T-helper 2 cell treated with Interferon-gamma antibody and Interleukin-4, amounts not matched to agents 5 μg/mL and 100 μg/mL, for 36 hours (primary cell): ENCODE measurements at regions not wholly inside any gene's neighbourhood (a gene's known extent, or its start where the extent isn't known, plus 50 kb on each side); places are given as distances from the start of the nearest gene placed in this dataset.
"Not testable (repeated sequence)": the region's sequence is repeated elsewhere in the genome, so short reads cannot be mapped to it uniquely, and the experiment has no call there.

Experiments used
- DNase-seq: peaks from one replicate; pipeline ENCODE4 v3.0.0; 2021; ENCODE audit warnings: low spot score
- H3K27ac Mint-ChIP-seq: one replicate; pipeline ENCODE4 v1.8.0; 2021; ENCODE audit warnings: mild to moderate bottlenecking, mixed read lengths
- H3K27me3 Mint-ChIP-seq: one replicate; pipeline ENCODE4 v1.8.0; 2021; ENCODE audit warnings: low read depth, mixed read lengths
- H3K36me3 Mint-ChIP-seq: one replicate; pipeline ENCODE4 v1.8.0; 2021; ENCODE audit warnings: low read depth, mixed read lengths
- H3K4me1 Mint-ChIP-seq: one replicate; pipeline ENCODE4 v1.8.0; 2021; ENCODE audit warnings: low read depth, mixed read lengths
- H3K4me3 Mint-ChIP-seq: one replicate; pipeline ENCODE4 v1.8.0; 2022; ENCODE audit warnings: mild to moderate bottlenecking, moderate library complexity, mixed read lengths
- H3K9me3 Mint-ChIP-seq: one replicate; pipeline ENCODE4 v1.8.0; 2021; ENCODE audit warnings: mixed read lengths

DNA sequence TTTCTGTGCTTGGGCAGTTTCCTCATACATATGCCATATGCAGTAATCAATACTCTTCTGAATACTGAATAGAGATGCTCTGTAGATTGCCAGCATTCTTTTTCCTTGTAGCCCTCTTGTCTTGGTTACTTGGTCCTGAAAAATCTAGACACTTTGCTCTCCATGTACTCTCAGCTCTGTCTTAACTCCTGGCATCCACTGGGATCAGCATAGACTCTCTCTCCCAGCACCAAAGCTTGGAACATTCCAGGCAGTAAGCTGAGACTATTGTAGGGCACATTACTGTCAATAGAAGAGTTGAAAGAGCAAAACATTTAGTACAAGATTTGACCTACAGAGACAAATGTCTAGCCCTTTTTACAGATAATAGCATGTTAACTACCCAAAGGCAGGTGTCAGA is 1100.3 kb downstream of the TBL1XR1 start:
- H3K4me1 Mint-ChIP-seq: no peaks in the 10 kb centered on the region
- H3K36me3 Mint-ChIP-seq: no peaks in the 10 kb centered on the region
- peaks cover 8% of the 10 kb centered on the region for H3K9me3 Mint-ChIP-seq
- H3K4me3 Mint-ChIP-seq: no peak overlapping the region
- no peak for DNase-seq
- no peak overlapping the region for H3K27ac Mint-ChIP-seq
- H3K27me3 Mint-ChIP-seq: no peaks in the 10 kb centered on the region

DNA sequence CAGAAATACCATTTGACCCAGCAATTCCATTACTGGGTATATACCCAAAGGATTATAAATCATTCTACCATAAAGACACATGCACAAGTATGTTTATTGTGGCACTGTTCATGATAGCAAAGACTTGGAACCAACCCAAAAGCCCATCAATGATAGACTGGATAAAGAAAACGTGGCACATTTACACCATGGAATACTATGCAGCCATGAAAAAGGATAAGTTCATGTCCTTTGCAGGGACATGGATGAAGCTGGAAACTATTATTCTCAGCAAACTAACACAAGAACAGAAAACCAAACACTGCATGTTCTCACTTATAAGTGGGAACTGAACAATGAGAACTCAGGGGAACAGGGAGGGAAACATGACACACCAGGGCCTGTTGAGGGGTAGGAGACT is 1103.4 kb downstream of the TBL1XR1 start:
- not testable (repeated sequence) for H3K4me3 Mint-ChIP-seq, H3K4me1 Mint-ChIP-seq, DNase-seq, H3K27me3 Mint-ChIP-seq, H3K36me3 Mint-ChIP-seq, H3K27ac Mint-ChIP-seq
- peaks cover 13% of the 10 kb centered on the region for H3K9me3 Mint-ChIP-seq

GRCh38 chr3:176090727-176091126 is 1106.6 kb downstream of the TBL1XR1 start:
- no peak overlapping the region for H3K4me3 Mint-ChIP-seq
- no peak for DNase-seq
- no peaks in the 10 kb centered on the region for H3K36me3 Mint-ChIP-seq
- H3K9me3 Mint-ChIP-seq: peaks cover 27% of the 10 kb centered on the region
- H3K27ac Mint-ChIP-seq: no peak overlapping the region
- no peaks in the 10 kb centered on the region for H3K4me1 Mint-ChIP-seq
- H3K27me3 Mint-ChIP-seq: no peaks in the 10 kb centered on the region

GRCh38 chr3:176088962-176089383 is 1108.3 kb downstream of the TBL1XR1 start:
- H3K4me1 Mint-ChIP-seq: no peaks in the 10 kb centered on the region
- no peak overlapping the region for H3K27ac Mint-ChIP-seq
- DNase-seq: no peak
- no peaks in the 10 kb centered on the region for H3K27me3 Mint-ChIP-seq
- H3K4me3 Mint-ChIP-seq: no peak overlapping the region
- H3K36me3 Mint-ChIP-seq: no peaks in the 10 kb centered on the region
- H3K9me3 Mint-ChIP-seq: peaks cover 24% of the 10 kb centered on the region

GRCh38 chr3:176087066-176087697 is 1110.1 kb downstream of the TBL1XR1 start:
- no peaks in the 10 kb centered on the region for H3K36me3 Mint-ChIP-seq
- no peak for DNase-seq
- H3K27ac Mint-ChIP-seq: no peak overlapping the region
- H3K27me3 Mint-ChIP-seq: no peaks in the 10 kb centered on the region
- H3K9me3 Mint-ChIP-seq: peaks cover 22% of the 10 kb centered on the region
- H3K4me3 Mint-ChIP-seq: no peak overlapping the region
- no peaks in the 10 kb centered on the region for H3K4me1 Mint-ChIP-seq

DNA sequence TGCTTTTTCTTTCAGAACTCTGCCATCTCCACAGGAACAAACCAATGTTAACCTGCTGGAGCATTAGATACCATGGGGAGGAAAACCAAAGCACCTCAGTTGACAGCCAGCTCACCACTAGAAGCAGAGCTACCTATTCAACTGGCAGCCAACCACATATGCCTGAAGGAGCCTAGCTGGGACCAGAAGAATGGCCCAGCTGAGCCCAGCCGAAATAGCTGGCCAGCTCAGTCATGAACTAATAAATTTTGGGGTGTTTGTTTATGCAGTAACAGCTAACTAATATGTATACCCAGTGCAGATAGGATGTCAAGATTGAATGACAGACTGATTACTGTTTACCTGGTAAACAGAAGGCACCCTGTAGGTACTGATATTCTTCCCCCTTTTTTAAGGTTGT is 1117.5 kb downstream of the TBL1XR1 start:
- DNase-seq: no peak
- Mint-ChIP-seq H3K27me3 (no peaks in the 10 kb centered on the region), H3K9me3 (peaks cover 20% of the 10 kb centered on the region), H3K4me1 (no peaks in the 10 kb centered on the region), H3K36me3 (no peaks in the 10 kb centered on the region), H3K27ac (no peak overlapping the region), H3K4me3 (no peak overlapping the region)

- Mint-ChIP-seq H3K9me3 (peaks cover 20% of the 10 kb centered on the region), H3K27me3 (no peaks in the 10 kb centered on the region), H3K36me3 (no peaks in the 10 kb centered on the region), H3K27ac (no peak overlapping the region), H3K4me3 (no peak overlapping the region), H3K4me1 (no peaks in the 10 kb centered on the region)
- no peak for DNase-seq
Measured at GRCh38 chr3:176078906-176079305, 1118.4 kb downstream of the TBL1XR1 start.

- Mint-ChIP-seq H3K36me3 (no peaks in the 10 kb centered on the region), H3K4me1 (no peaks in the 10 kb centered on the region), H3K27ac (no peak overlapping the region), H3K27me3 (no peaks in the 10 kb centered on the region), H3K9me3 (peaks cover 22% of the 10 kb centered on the region), H3K4me3 (no peak overlapping the region)
- no peak for DNase-seq
Measured at GRCh38 chr3:176075491-176075890, 1121.8 kb downstream of the TBL1XR1 start.

DNA sequence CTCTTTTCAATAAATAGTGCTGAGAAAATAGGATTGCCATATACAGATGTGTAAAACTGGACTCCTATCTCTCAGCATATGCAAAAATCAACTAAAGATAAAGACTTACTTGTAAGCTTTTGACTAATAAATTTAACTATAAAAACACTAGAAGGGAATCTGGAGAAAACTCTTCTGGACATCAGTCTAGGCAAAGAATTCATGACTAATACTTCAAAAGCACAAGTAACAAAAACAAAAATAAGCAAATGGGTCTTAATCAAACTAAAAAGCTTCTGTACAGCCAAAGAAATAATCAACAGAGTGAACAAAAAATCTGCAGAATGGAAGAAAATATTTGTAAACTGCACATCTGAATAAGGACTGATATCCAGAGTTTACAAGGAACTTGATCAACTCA is 1122.2 kb downstream of the TBL1XR1 start:
- no peaks in the 10 kb centered on the region for H3K27me3 Mint-ChIP-seq
- no peak overlapping the region for H3K4me3 Mint-ChIP-seq
- no peaks in the 10 kb centered on the region for H3K36me3 Mint-ChIP-seq
- H3K9me3 Mint-ChIP-seq: peaks cover 20% of the 10 kb centered on the region
- no peak for DNase-seq
- H3K27ac Mint-ChIP-seq: no peak overlapping the region
- H3K4me1 Mint-ChIP-seq: no peaks in the 10 kb centered on the region

- Mint-ChIP-seq H3K4me1 (no peaks in the 10 kb centered on the region), H3K27me3 (no peaks in the 10 kb centered on the region), H3K9me3 (peaks cover 21% of the 10 kb centered on the region), H3K27ac (no peak overlapping the region), H3K4me3 (no peak overlapping the region), H3K36me3 (no peaks in the 10 kb centered on the region)
- DNase-seq: no peak
Measured at GRCh38 chr3:176074096-176074495, 1123.2 kb downstream of the TBL1XR1 start.

GRCh38 chr3:176071943-176072342 is 1125.3 kb downstream of the TBL1XR1 start:
- DNase-seq: no peak
- no peaks in the 10 kb centered on the region for H3K27me3 Mint-ChIP-seq
- no peaks in the 10 kb centered on the region for H3K36me3 Mint-ChIP-seq
- no peak overlapping the region for H3K4me3 Mint-ChIP-seq
- peaks cover 22% of the 10 kb centered on the region for H3K9me3 Mint-ChIP-seq
- no peaks in the 10 kb centered on the region for H3K4me1 Mint-ChIP-seq
- H3K27ac Mint-ChIP-seq: no peak overlapping the region

- no peaks in the 10 kb centered on the region for H3K4me1 Mint-ChIP-seq
- H3K27ac Mint-ChIP-seq: no peak overlapping the region
- no peaks in the 10 kb centered on the region for H3K36me3 Mint-ChIP-seq
- no peaks in the 10 kb centered on the region for H3K27me3 Mint-ChIP-seq
- H3K9me3 Mint-ChIP-seq: peaks cover 16% of the 10 kb centered on the region
- no peak for DNase-seq
- H3K4me3 Mint-ChIP-seq: no peak overlapping the region
Measured at GRCh38 chr3:176068750-176069149, 1128.5 kb downstream of the TBL1XR1 start.

GRCh38 chr3:176058856-176059255 is 1138.4 kb downstream of the TBL1XR1 start:
- H3K4me1 Mint-ChIP-seq: no peaks in the 10 kb centered on the region
- H3K27me3 Mint-ChIP-seq: no peaks in the 10 kb centered on the region
- no peak overlapping the region for H3K27ac Mint-ChIP-seq
- DNase-seq: no peak
- H3K36me3 Mint-ChIP-seq: no peaks in the 10 kb centered on the region
- H3K9me3 Mint-ChIP-seq: peaks cover 11% of the 10 kb centered on the region
- H3K4me3 Mint-ChIP-seq: no peak overlapping the region

DNA sequence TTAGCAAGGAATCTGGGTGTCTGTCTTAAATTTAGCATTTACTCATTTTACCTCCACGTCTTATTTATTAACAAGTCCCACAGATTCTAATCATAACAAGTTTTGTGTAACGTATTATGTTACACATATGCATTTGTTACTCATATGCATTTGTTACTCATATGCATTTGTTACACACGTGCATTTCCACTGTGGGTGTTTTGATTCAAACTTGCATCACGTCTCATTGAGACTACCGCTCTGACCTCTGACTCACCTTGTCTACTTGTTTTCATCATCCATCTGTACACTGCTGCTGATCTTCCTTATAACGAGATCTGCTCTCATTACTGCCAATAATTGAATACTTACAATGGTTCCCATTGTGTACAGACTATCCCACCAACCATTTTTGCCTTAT is 1141.4 kb downstream of the TBL1XR1 start:
- Mint-ChIP-seq H3K27ac (no peak overlapping the region), H3K36me3 (no peaks in the 10 kb centered on the region), H3K9me3 (peaks cover 11% of the 10 kb centered on the region), H3K27me3 (no peaks in the 10 kb centered on the region), H3K4me1 (no peaks in the 10 kb centered on the region), H3K4me3 (no peak overlapping the region)
- DNase-seq: no peak

DNA sequence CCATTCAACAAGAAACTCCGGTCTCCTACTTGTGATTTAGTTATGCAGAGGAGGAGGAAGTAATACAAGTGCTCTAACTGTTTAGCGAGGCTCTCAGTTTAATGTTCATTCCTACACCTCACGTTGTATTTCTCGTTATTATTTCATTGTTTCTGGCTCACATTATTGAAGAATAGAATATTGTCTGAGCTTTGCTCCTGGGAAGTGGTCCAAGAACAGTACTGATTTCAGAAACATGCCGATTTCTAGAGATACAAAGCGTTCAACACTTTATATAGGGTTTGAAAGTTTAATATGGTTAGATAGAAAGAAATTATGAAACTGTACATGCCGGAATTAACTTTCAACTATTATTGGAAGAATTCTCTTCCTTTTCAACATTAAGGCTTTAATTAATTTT is 1145.5 kb downstream of the TBL1XR1 start:
- Mint-ChIP-seq H3K4me3 (no peak overlapping the region), H3K9me3 (peaks cover 17% of the 10 kb centered on the region), H3K27me3 (no peaks in the 10 kb centered on the region), H3K27ac (no peak overlapping the region), H3K36me3 (no peaks in the 10 kb centered on the region), H3K4me1 (no peaks in the 10 kb centered on the region)
- DNase-seq: no peak
